Caco-2 (cell line): ENCODE measurements at regions not wholly inside any gene's neighbourhood (a gene's known extent, or its start where the extent isn't known, plus 50 kb on each side); places are given as distances from the start of the nearest gene placed in this dataset.

Experiments
- BruUV-seq: library from RNA; stranded (reverse); fragments of 400-500 nt; replicated peaks from 2 replicates; lab custom pipeline; 2021; lab: Mats Ljungman, UMichigan
- CTCF ChIA-PET: fragments of 300-600 bp; sonication (Branson Sonifier 250); formaldehyde crosslinking; loops from one replicate; lab custom pipeline; 2022; ENCODE audit warnings: antibody characterized with exemption; lab: Charles Lee
- POLR2A ChIA-PET: fragments of 300-600 bp; sonication (Branson Sonifier 250); formaldehyde crosslinking; loops from one replicate; lab custom pipeline; 2022; ENCODE audit warnings: antibody characterized with exemption; lab: Charles Lee
- DNase-seq, 2 experiments: peaks; one replicate each; pipeline versions ENCODE4 v3.0.0 to v3.0.0-alpha.2; 2020 to 2022
- H3K27me3 ChIP-seq: replicated peaks from 2 replicates; pipeline ENCODE4 v1.6.0; 2011; ENCODE audit warnings: low read length; ENCODE audit not compliant: control insufficient read depth, insufficient read depth
- H3K36me3 ChIP-seq: 2 replicates; pipeline ENCODE4 v1.5.1; 2011; ENCODE audit warnings: low read length; ENCODE audit not compliant: control insufficient read depth, insufficient read depth
- H3K4me1 ChIP-seq: fragments of 250-450 bp; sonication (Bioruptor Pico); 2 replicates; pipeline ENCODE4 v1.5.1; 2020; ENCODE audit warnings: mild to moderate bottlenecking
- H3K4me3 ChIP-seq: 2 replicates; pipeline ENCODE4 v1.5.1; 2011; ENCODE audit warnings: low read depth, mild to moderate bottlenecking, control low read depth, low read length
- H3K9me3 ChIP-seq: fragments of 250-450 bp; sonication (Bioruptor Pico); 2 replicates; pipeline ENCODE4 v1.5.1; 2020; ENCODE audit warnings: mild to moderate bottlenecking, moderate library complexity
- H3K27ac Mint-ChIP-seq: one replicate; pipeline ENCODE4 v1.8.0; 2022; ENCODE audit warnings: mixed read lengths; ENCODE audit not compliant: unreplicated experiment
- H3K27me3 Mint-ChIP-seq: one replicate; pipeline ENCODE4 v1.8.0; 2022; ENCODE audit warnings: mixed read lengths; ENCODE audit not compliant: insufficient read depth, unreplicated experiment
- H3K36me3 Mint-ChIP-seq: one replicate; pipeline ENCODE4 v1.8.0; 2022; ENCODE audit warnings: mild to moderate bottlenecking, mixed read lengths; ENCODE audit not compliant: insufficient read depth, unreplicated experiment
- H3K4me1 Mint-ChIP-seq: one replicate; pipeline ENCODE4 v1.8.0; 2022; ENCODE audit warnings: low read depth, mixed read lengths; ENCODE audit not compliant: unreplicated experiment
- H3K4me3 Mint-ChIP-seq: one replicate; pipeline ENCODE4 v1.8.0; 2022; ENCODE audit warnings: mild to moderate bottlenecking, moderate library complexity, mixed read lengths; ENCODE audit not compliant: unreplicated experiment
- H3K9me3 Mint-ChIP-seq: one replicate; pipeline ENCODE4 v1.8.0; 2022; ENCODE audit warnings: mixed read lengths; ENCODE audit not compliant: unreplicated experiment
- CTCF ChIP-seq, 2 experiments: fragments of 200-600 bp in 1 of 2; IDR thresholded peaks; 1 replicate in 1 of 2; 2 replicates in 1 of 2; pipeline versions ENCODE4 v1.5.1 to v1.8.0; 2011 to 2022; ENCODE audit warnings: antibody characterized with exemption in 1 of 2, control low read depth in 1 of 2, inconsistent platforms in 1 of 2, low read depth in 1 of 2, low read length in 1 of 2, mild to moderate bottlenecking in 1 of 2, moderate library complexity in 1 of 2; ENCODE audit not compliant: insufficient read depth in 1 of 2, severe bottlenecking in 1 of 2, unreplicated experiment in 1 of 2
- intact Hi-C: fragments of 100-400 bp; cut with micrococcal nuclease; formaldehyde crosslinking; loops from one replicate; pipeline ENCODE4 v1.10.0; 2022; ENCODE audit not compliant: unreplicated experiment

- Mint-ChIP-seq H3K9me3 (no peaks in the 10 kb centered on the region), H3K4me3 (no peak overlapping the region), H3K36me3 (no peaks in the 10 kb centered on the region), H3K4me1 (peaks cover 18% of the 10 kb centered on the region), H3K27ac (no peak overlapping the region), H3K27me3 (no peaks in the 10 kb centered on the region)
- no peak overlapping the region for H3K4me3 ChIP-seq
- ChIA-PET POLR2A (no interaction called here), CTCF (no interaction called here)
- DNase-seq = no peak
- TF ChIP-seq CTCF (IDR thresholded peaks at IDR 0.05; ENCODE audit: insufficient read depth in 1 of 2, low read depth in 1 of 2, low read length in 1 of 2, severe bottlenecking in 1 of 2, unreplicated experiment in 1 of 2) = no peak
- H3K27me3 ChIP-seq = no peaks in the 10 kb centered on the region
- intact Hi-C loops = no loop called here
- no TSS peak for BruUV-seq
- H3K36me3 ChIP-seq = no peaks in the 10 kb centered on the region
- no peaks in the 10 kb centered on the region for H3K9me3 ChIP-seq
- 0 out of 2 replicates have a peak, but pooled peaks cover 5% of the 10 kb centered on the region for H3K4me1 ChIP-seq
Observed at GRCh38 chr7:17404006-17404405, 105.6 kb downstream of the AHR start.

- H3K36me3 Mint-ChIP-seq = no peaks in the 10 kb centered on the region
- BruUV-seq = no TSS peak
- no peak overlapping the region for H3K4me3 Mint-ChIP-seq
- POLR2A ChIA-PET = no interaction called here
- H3K27me3 ChIP-seq = no peaks in the 10 kb centered on the region
- no peaks in the 10 kb centered on the region for H3K9me3 ChIP-seq
- no peaks in the 10 kb centered on the region for H3K27me3 Mint-ChIP-seq
- intact Hi-C loops = no loop called here
- peak in 1 of 2 experiments; percentile 14 for DNase-seq
- H3K4me1 ChIP-seq = 0 out of 2 replicates have a peak, but pooled peaks cover 5% of the 10 kb centered on the region
- CTCF ChIA-PET = no interaction called here
- no peak overlapping the region for H3K27ac Mint-ChIP-seq
- H3K4me3 ChIP-seq = no peak overlapping the region
- peaks cover 18% of the 10 kb centered on the region for H3K4me1 Mint-ChIP-seq
- H3K9me3 Mint-ChIP-seq = no peaks in the 10 kb centered on the region
- H3K36me3 ChIP-seq = no peaks in the 10 kb centered on the region
- TF ChIP-seq CTCF (IDR thresholded peaks at IDR 0.05; ENCODE audit: insufficient read depth in 1 of 2, low read depth in 1 of 2, low read length in 1 of 2, severe bottlenecking in 1 of 2, unreplicated experiment in 1 of 2) = no peak
Observed at GRCh38 chr7:17405786-17406185, 107.3 kb downstream of the AHR start.

- Mint-ChIP-seq H3K36me3 (no peaks in the 10 kb centered on the region), H3K27me3 (no peaks in the 10 kb centered on the region), H3K27ac (no peak overlapping the region), H3K4me1 (peaks cover 18% of the 10 kb centered on the region), H3K4me3 (no peak overlapping the region), H3K9me3 (no peaks in the 10 kb centered on the region)
- no peak for DNase-seq
- TF ChIP-seq CTCF (IDR thresholded peaks at IDR 0.05; ENCODE audit: insufficient read depth in 1 of 2, low read depth in 1 of 2, low read length in 1 of 2, severe bottlenecking in 1 of 2, unreplicated experiment in 1 of 2) = no peak
- ChIA-PET POLR2A (no interaction called here), CTCF (no interaction called here)
- no TSS peak for BruUV-seq
- Histone ChIP-seq H3K4me3 (no peak overlapping the region), H3K4me1 (0 out of 2 replicates have a peak, but pooled peaks cover 5% of the 10 kb centered on the region), H3K36me3 (no peaks in the 10 kb centered on the region), H3K27me3 (no peaks in the 10 kb centered on the region), H3K9me3 (no peaks in the 10 kb centered on the region)
- intact Hi-C loops = no loop called here
Observed at GRCh38 chr7:17406738-17407137, 108.3 kb downstream of the AHR start.
